ENCODE measurements at regions not wholly inside any gene's neighbourhood (a gene's known extent, or its start where the extent isn't known, plus 50 kb on each side); places are given as distances from the start of the nearest gene placed in this dataset.

GRCh38 chr2:222796413-222797103, 64.3 kb upstream of the ACSL3 start:
- Histone ChIP-seq H3K27ac (replicated peaks) (no peak overlapping the region), H3K4me3 (replicated peaks; ENCODE audit: insufficient read depth, low read length) (no peak overlapping the region), H3K27me3 (ENCODE audit: insufficient read depth, poor library complexity, severe bottlenecking) (no peaks in the 10 kb centered on the region)
- TF ChIP-seq POLR2AphosphoS5 (IDR thresholded peaks at IDR 0.05; ENCODE audit: low read depth) (no peak), SPI1 (IDR thresholded peaks at IDR 0.05; ENCODE audit: borderline replicate concordance, low read depth) (no peak), GABPA (IDR thresholded peaks at IDR 0.05; ENCODE audit: low read depth) (no peak)
- TF ChIP-seq, protein P1, sequence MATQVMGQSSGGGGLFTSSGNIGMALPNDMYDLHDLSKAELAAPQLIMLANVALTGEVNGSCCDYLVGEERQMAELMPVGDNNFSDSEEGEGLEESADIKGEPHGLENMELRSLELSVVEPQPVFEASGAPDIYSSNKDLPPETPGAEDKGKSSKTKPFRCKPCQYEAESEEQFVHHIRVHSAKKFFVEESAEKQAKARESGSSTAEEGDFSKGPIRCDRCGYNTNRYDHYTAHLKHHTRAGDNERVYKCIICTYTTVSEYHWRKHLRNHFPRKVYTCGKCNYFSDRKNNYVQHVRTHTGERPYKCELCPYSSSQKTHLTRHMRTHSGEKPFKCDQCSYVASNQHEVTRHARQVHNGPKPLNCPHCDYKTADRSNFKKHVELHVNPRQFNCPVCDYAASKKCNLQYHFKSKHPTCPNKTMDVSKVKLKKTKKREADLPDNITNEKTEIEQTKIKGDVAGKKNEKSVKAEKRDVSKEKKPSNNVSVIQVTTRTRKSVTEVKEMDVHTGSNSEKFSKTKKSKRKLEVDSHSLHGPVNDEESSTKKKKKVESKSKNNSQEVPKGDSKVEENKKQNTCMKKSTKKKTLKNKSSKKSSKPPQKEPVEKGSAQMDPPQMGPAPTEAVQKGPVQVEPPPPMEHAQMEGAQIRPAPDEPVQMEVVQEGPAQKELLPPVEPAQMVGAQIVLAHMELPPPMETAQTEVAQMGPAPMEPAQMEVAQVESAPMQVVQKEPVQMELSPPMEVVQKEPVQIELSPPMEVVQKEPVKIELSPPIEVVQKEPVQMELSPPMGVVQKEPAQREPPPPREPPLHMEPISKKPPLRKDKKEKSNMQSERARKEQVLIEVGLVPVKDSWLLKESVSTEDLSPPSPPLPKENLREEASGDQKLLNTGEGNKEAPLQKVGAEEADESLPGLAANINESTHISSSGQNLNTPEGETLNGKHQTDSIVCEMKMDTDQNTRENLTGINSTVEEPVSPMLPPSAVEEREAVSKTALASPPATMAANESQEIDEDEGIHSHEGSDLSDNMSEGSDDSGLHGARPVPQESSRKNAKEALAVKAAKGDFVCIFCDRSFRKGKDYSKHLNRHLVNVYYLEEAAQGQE (IDR thresholded peaks at IDR 0.05; ENCODE audit: insufficient replicate concordance, low read depth) = no peak
- TF ChIP-seq, protein P2, sequence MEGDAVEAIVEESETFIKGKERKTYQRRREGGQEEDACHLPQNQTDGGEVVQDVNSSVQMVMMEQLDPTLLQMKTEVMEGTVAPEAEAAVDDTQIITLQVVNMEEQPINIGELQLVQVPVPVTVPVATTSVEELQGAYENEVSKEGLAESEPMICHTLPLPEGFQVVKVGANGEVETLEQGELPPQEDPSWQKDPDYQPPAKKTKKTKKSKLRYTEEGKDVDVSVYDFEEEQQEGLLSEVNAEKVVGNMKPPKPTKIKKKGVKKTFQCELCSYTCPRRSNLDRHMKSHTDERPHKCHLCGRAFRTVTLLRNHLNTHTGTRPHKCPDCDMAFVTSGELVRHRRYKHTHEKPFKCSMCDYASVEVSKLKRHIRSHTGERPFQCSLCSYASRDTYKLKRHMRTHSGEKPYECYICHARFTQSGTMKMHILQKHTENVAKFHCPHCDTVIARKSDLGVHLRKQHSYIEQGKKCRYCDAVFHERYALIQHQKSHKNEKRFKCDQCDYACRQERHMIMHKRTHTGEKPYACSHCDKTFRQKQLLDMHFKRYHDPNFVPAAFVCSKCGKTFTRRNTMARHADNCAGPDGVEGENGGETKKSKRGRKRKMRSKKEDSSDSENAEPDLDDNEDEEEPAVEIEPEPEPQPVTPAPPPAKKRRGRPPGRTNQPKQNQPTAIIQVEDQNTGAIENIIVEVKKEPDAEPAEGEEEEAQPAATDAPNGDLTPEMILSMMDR (IDR thresholded peaks at IDR 0.05; ENCODE audit: insufficient read depth, low read length) = no peak
- DNase-seq (ENCODE audit: low read depth in 1 of 2, low spot score in 1 of 2) = no peak

DNA sequence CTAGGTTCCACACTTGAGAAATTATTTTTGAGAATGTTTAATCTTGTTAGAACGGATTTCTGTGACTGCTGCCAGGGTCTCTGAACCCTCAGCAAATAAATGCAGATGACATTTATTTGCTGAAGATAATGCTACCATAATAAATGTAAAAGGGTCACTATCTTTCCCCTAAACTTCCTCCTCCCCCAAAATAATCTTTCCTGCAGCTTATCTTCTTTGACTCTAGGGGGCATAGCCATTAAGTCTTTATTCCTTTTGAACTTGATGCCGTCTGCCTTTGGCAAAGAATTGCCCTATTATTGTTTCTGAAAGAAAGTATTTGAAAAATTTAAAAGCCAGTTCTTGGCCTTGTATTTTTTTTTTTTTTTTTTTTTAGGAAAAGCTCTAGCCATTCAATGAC, 63.6 kb upstream of the ACSL3 start:
- DNase-seq (ENCODE audit: low read depth in 1 of 2, low spot score in 1 of 2) = no peak
- Histone ChIP-seq H3K4me3 (replicated peaks; ENCODE audit: insufficient read depth, low read length) (no peak overlapping the region), H3K27ac (replicated peaks) (no peak overlapping the region), H3K27me3 (ENCODE audit: insufficient read depth, poor library complexity, severe bottlenecking) (no peaks in the 10 kb centered on the region)
- TF ChIP-seq GABPA (IDR thresholded peaks at IDR 0.05; ENCODE audit: low read depth) (no peak), SPI1 (IDR thresholded peaks at IDR 0.05; ENCODE audit: borderline replicate concordance, low read depth) (no peak), POLR2AphosphoS5 (IDR thresholded peaks at IDR 0.05; ENCODE audit: low read depth) (no peak)
- TF ChIP-seq, protein P1 (IDR thresholded peaks at IDR 0.05; ENCODE audit: insufficient replicate concordance, low read depth) = no peak
- TF ChIP-seq, protein P2 (IDR thresholded peaks at IDR 0.05; ENCODE audit: insufficient read depth, low read length) = no peak

DNA sequence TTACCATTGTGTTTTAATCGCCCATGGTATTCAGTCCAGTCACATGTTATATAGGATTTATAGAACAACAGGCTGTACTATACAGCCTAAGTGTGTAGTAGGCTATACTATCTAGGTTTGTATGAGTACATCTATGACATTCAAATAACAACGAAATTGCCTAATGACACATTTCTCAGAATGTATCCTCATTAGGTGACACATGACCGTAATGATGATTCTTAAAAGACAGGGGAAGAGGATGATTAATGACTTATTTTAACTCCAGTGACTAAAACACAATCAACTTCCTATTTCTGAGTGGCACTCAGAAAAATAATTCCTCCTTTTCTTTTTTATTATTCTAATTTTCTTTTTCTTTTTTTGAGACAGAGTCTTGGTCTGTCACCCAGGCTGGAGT, 63.0 kb upstream of the ACSL3 start:
- DNase-seq (ENCODE audit: low read depth in 1 of 2, low spot score in 1 of 2) = peak in 1 of 2 experiments; percentile 18
- H3K4me3 ChIP-seq (replicated peaks; ENCODE audit: insufficient read depth, low read length) = no peak overlapping the region
- no peak overlapping the region for H3K27ac ChIP-seq (replicated peaks)
- H3K27me3 ChIP-seq (ENCODE audit: insufficient read depth, poor library complexity, severe bottlenecking) = no peaks in the 10 kb centered on the region
- TF ChIP-seq, protein P1 (IDR thresholded peaks at IDR 0.05; ENCODE audit: insufficient replicate concordance, low read depth) = no peak
- TF ChIP-seq POLR2AphosphoS5 (IDR thresholded peaks at IDR 0.05; ENCODE audit: low read depth) = no peak
- TF ChIP-seq GABPA (IDR thresholded peaks at IDR 0.05; ENCODE audit: low read depth) = no peak
- TF ChIP-seq, protein P2 (IDR thresholded peaks at IDR 0.05; ENCODE audit: insufficient read depth, low read length) = no peak
- no peak for TF ChIP-seq SPI1 (IDR thresholded peaks at IDR 0.05; ENCODE audit: borderline replicate concordance, low read depth)

Data from HL-60 (cell line).